ENCODE measurements at regions not wholly inside any gene's neighbourhood (a gene's known extent, or its start where the extent isn't known, plus 50 kb on each side); places are given as distances from the start of the nearest gene placed in this dataset.

DNA sequence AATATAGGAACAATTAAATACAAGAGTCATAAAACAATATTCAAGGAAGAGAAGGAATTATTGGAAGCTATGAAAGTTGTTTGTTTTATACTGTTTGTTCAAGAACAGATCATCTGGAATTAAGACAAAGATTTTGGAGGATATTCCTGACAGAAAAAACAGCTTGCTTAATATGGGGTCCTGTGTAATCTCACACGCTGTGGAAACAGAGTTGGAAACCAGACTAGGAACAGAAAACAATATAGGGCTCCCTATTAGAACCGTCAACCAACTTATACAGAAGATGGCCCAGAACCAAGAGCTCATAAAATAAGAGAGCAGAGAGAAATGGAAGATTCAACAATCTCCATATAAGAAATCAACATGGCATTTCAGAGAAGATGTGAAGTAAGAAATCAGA lies 156.0 kb downstream of the PCDH18 start:
- TF ChIP-seq TEAD4 (IDR thresholded peaks at IDR 0.05) (no peak), EP300 (IDR thresholded peaks at IDR 0.05; ENCODE audit: borderline replicate concordance) (no peak), NFIC (IDR thresholded peaks at IDR 0.05) (no peak), TAF1 (IDR thresholded peaks at IDR 0.05; ENCODE audit: low read depth) (no peak), RAD21 (IDR thresholded peaks at IDR 0.05; ENCODE audit: low read depth) (no peak)

Measured in Ishikawa (cell line).